Ovary (tissue), 3 donors: ENCODE measurements at regions not wholly inside any gene's neighbourhood (a gene's known extent, or its start where the extent isn't known, plus 50 kb on each side); places are given as distances from the start of the nearest gene placed in this dataset.

Source experiments
- EP300 ChIP-seq: sonication (generic); formaldehyde crosslinking; IDR thresholded peaks from one replicate; pipeline ENCODE4 v1.6.1; 2017; ENCODE audit warnings: antibody characterized with exemption
- POLR2A ChIP-seq: fragments of 450-650 bp; IDR thresholded peaks from one replicate; pipeline ENCODE4 v1.6.1; 2017; ENCODE audit warnings: antibody characterized with exemption, mild to moderate bottlenecking, moderate library complexity
- TF ChIP-seq, protein P1 (sequence below), 3 donors: fragments of 450-650 bp in 2 of 3; fragments of 200-600 bp in 1 of 3; IDR thresholded peaks; one replicate each; pipeline versions ENCODE4 v1.5.1 to v1.8.0; 2016 to 2022; ENCODE audit warnings: antibody characterized with exemption in 3 of 3, mild to moderate bottlenecking in 1 of 3
- donor health status: DM: no; HTN: no; CAD: no.

DNA sequence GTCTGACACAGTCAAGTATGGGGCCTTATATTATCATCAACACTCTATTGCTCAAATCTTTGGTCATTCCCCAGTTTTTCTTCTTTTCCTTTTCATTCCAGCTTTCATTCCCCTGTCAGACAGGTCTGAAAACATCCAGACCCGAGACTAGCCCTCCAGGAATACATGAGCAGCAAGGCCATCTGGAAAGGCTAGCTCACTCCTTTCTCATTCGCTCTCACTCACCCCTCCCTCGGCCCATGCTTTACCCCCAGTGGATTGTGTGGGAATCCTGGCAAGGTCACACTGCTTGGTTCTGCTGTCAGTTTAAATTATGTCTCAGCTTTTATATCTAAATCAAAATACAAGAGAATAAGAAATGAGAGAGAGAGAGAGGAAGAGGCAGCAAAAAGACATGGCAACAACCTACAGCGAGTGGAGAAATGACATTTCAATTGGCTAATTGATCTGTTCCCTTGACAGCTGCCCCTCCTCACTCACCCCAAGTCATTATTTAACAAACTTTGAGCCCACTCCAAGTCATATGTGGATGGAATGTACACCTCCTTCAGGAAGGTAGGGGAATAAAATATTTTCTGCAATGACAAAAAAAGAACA is 962.2 kb downstream of the TUSC7 start:
- TF ChIP-seq, protein P1, sequence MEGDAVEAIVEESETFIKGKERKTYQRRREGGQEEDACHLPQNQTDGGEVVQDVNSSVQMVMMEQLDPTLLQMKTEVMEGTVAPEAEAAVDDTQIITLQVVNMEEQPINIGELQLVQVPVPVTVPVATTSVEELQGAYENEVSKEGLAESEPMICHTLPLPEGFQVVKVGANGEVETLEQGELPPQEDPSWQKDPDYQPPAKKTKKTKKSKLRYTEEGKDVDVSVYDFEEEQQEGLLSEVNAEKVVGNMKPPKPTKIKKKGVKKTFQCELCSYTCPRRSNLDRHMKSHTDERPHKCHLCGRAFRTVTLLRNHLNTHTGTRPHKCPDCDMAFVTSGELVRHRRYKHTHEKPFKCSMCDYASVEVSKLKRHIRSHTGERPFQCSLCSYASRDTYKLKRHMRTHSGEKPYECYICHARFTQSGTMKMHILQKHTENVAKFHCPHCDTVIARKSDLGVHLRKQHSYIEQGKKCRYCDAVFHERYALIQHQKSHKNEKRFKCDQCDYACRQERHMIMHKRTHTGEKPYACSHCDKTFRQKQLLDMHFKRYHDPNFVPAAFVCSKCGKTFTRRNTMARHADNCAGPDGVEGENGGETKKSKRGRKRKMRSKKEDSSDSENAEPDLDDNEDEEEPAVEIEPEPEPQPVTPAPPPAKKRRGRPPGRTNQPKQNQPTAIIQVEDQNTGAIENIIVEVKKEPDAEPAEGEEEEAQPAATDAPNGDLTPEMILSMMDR (IDR thresholded peaks at IDR 0.05) = no peak
- TF ChIP-seq POLR2A (no peak), EP300 (no peak)
